Uterus (tissue), 3 donors: ENCODE measurements at regions not wholly inside any gene's neighbourhood (a gene's known extent, or its start where the extent isn't known, plus 50 kb on each side); places are given as distances from the start of the nearest gene placed in this dataset.
A peak's percentile ranks its signal among the peaks of the same experiment; 100 is the strongest.

Source experiments
- DNase-seq, 2 donors: peaks; one replicate each; pipeline ENCODE4 v3.0.0-alpha.2; 2019 to 2020
- H3K27ac ChIP-seq, 2 donors: fragments of 200-600 bp; sonication (generic); 1 replicate in 1 of 2; 2 replicates in 1 of 2; pipeline ENCODE4 v1.5.1; 2016 to 2018
- H3K27me3 ChIP-seq, 2 donors: fragments of 200-600 bp; sonication (generic); one replicate each; pipeline ENCODE4 v1.5.1; 2018 to 2019; ENCODE audit warnings: control low read depth in 1 of 2
- H3K36me3 ChIP-seq, 2 donors: fragments of 200-600 bp; sonication (generic); one replicate each; pipeline ENCODE4 v1.5.1; 2019; ENCODE audit warnings: control low read depth in 1 of 2
- H3K4me1 ChIP-seq, 2 donors: fragments of 200-600 bp; sonication (generic); one replicate each; pipeline ENCODE4 v1.5.1; 2018 to 2019; ENCODE audit warnings: control low read depth in 1 of 2
- H3K4me3 ChIP-seq, 2 donors: fragments of 200-600 bp; sonication (generic); 1 replicate in 1 of 2; 2 replicates in 1 of 2; pipeline ENCODE4 v1.5.1; 2018 to 2019; ENCODE audit warnings: mild to moderate bottlenecking in 1 of 2
- H3K9me3 ChIP-seq, 2 donors: fragments of 200-600 bp; sonication (generic); one replicate each; pipeline ENCODE4 v1.5.1; 2019; ENCODE audit warnings: control low read depth in 1 of 2
- POLR2A ChIP-seq, 2 donors: fragments of 450-650 bp; IDR thresholded peaks; one replicate each; pipeline ENCODE4 v1.6.1; 2016; ENCODE audit warnings: antibody characterized with exemption in 2 of 2, mild to moderate bottlenecking in 1 of 2, moderate library complexity in 1 of 2
- intact Hi-C: fragments of 100-400 bp; cut with DNase I; formaldehyde crosslinking; loops from one replicate; pipeline ENCODE4 v1.15.1; 2023; ENCODE audit warnings: low total_unique reads
- TF ChIP-seq, protein P1 (sequence below), 4 experiments: fragments of 200-600 bp in 2 of 4; fragments of 450-650 bp in 2 of 4; sonication (generic) in 2 of 4; IDR thresholded peaks; one replicate each; pipeline ENCODE4 v1.5.1; 2016 to 2019; ENCODE audit warnings: antibody characterized with exemption in 4 of 4, mild to moderate bottlenecking in 2 of 4, moderate library complexity in 1 of 4
- donor health status: DM: yes; HTN: yes; CAD: no.

DNA sequence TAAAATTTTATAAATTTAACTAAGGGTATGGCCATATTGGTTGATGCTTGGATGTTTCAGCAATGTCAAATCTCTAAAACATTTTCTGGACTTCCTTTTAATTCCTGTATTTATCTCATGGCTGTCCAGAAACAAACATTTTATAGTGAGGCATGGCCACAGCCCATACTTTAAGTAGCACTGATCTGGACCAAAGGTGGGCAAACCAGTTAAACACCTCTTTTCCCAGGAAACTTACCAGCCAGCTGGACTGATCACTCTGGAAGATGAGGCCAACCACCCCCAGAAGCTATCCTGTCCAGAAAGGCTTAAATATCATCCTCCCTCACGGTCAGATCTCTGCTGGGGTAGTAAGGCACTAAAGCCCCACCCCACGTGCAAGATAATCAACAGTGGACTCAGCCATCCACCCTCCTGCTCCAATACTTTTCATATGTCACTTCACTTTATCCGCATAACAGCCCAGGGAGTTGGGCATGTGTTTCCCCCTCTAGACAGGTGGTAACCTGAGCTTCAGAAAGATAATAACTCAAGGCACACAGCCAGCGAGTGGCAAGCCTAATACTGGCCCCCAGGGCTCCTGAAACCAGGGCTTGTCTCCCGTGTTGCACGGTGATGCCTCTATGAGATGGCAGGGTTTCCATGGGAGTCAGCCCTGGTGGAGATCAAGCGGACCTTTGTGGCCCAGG, 120.5 kb upstream of the NGF start:
- no peaks in the 10 kb centered on the region for H3K27me3 ChIP-seq
- no peak for DNase-seq
- no peaks in the 10 kb centered on the region for H3K36me3 ChIP-seq
- no peaks in the 10 kb centered on the region for H3K9me3 ChIP-seq
- H3K4me3 ChIP-seq = no peak overlapping the region
- no peaks in the 10 kb centered on the region for H3K4me1 ChIP-seq
- TF ChIP-seq POLR2A (IDR thresholded peaks at IDR 0.05) = no peak
- TF ChIP-seq, protein P1, sequence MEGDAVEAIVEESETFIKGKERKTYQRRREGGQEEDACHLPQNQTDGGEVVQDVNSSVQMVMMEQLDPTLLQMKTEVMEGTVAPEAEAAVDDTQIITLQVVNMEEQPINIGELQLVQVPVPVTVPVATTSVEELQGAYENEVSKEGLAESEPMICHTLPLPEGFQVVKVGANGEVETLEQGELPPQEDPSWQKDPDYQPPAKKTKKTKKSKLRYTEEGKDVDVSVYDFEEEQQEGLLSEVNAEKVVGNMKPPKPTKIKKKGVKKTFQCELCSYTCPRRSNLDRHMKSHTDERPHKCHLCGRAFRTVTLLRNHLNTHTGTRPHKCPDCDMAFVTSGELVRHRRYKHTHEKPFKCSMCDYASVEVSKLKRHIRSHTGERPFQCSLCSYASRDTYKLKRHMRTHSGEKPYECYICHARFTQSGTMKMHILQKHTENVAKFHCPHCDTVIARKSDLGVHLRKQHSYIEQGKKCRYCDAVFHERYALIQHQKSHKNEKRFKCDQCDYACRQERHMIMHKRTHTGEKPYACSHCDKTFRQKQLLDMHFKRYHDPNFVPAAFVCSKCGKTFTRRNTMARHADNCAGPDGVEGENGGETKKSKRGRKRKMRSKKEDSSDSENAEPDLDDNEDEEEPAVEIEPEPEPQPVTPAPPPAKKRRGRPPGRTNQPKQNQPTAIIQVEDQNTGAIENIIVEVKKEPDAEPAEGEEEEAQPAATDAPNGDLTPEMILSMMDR (IDR thresholded peaks at IDR 0.05) = no peak
- intact Hi-C loops = no loop called here
- H3K27ac ChIP-seq = no peak overlapping the region

DNA sequence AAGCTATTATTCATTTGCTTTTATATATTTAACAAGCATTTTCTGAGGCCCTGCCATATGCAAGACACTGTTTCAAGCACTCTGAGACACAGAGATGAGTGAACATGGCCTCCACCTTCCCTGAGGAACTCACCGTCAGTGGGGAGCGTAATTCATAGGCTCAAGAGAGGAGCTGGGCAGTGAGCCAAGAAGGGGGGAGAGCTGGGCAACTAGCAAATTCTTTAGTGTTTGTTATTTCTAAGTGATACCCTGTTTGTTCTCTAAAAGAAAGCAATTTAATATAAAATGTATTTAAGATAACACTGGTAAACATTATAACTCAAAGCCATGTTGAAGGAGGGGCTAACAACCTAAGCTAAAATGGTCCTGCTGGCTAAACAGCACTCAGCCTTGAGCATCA, 119.2 kb upstream of the NGF start:
- H3K27ac ChIP-seq = no peak overlapping the region
- no peaks in the 10 kb centered on the region for H3K9me3 ChIP-seq
- TF ChIP-seq, protein P1 (IDR thresholded peaks at IDR 0.05) = no peak
- TF ChIP-seq POLR2A (IDR thresholded peaks at IDR 0.05) = no peak
- no peaks in the 10 kb centered on the region for H3K4me1 ChIP-seq
- peak in 1 of 2 donors; percentile 35 for DNase-seq
- no peak overlapping the region for H3K4me3 ChIP-seq
- H3K36me3 ChIP-seq = no peaks in the 10 kb centered on the region
- H3K27me3 ChIP-seq = no peaks in the 10 kb centered on the region
- intact Hi-C loops = no loop called here

DNA sequence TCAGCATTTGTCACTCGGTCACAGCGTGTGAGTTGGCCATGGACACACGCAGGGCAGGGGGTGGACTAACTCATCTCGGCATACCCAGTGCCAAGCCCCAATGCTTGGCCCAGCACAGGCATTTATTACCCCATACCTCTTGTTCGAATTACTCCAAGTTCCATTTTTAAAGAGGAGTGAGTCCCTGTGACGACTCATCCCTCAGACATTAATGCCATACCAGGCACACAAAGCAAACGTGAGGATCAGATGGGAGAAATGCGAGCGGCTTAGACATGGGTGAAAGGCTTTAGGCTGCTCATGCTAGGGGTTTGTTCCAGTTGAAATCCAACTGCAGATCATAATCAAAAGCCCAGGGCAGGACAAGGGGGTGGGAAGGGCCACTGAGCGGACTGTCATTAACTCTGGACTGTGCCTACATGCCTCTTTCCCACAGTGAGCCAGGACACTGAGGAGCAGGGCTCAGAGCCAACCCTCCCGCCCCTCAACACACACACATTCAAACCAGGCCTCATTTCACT, 118.5 kb upstream of the NGF start:
- Histone ChIP-seq H3K4me3 (no peak overlapping the region), H3K9me3 (no peaks in the 10 kb centered on the region), H3K36me3 (no peaks in the 10 kb centered on the region), H3K27me3 (no peaks in the 10 kb centered on the region), H3K4me1 (no peaks in the 10 kb centered on the region), H3K27ac (peak overlapping the region in 1 of 2 donors; percentile 7)
- TF ChIP-seq POLR2A (IDR thresholded peaks at IDR 0.05) = no peak
- TF ChIP-seq, protein P1 (IDR thresholded peaks at IDR 0.05) = no peak
- DNase-seq = no peak
- intact Hi-C loops = no loop called here

DNA sequence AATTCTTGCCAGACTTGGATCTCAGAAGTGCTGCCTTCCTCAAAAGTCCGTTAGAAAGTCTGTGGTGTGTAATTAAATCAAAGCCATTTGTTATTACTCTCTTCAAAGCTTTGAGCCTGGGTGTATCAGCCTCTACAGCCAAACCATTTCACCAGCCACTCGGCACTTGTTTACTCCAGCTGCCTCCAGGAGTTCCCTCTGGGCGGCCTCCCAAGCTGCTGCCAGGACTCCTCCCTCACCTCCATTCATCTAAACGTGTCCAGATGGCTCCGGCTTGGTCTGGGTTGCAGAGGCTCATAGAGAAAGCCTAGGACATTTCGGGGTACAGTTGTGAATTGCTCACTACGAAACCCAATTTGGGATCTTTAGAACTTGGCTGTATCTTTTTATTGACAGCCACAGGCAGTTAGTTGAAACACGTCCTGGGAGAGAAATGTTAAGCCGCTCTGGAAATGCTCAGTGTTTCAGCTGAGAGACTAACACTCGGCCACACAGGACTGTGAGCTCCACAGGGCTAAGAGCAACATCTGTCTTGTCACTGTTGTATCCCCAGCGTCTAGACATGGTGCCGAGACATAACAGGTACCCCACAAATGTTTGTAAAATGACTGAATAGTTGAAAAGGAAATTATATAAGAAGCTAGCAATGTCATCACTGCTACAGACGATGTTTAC, 116.9 kb upstream of the NGF start:
- TF ChIP-seq, protein P1 (IDR thresholded peaks at IDR 0.05) = no peak
- TF ChIP-seq POLR2A (IDR thresholded peaks at IDR 0.05) = no peak
- Histone ChIP-seq H3K9me3 (no peaks in the 10 kb centered on the region), H3K36me3 (no peaks in the 10 kb centered on the region), H3K27ac (no peak overlapping the region), H3K27me3 (no peaks in the 10 kb centered on the region), H3K4me1 (no peaks in the 10 kb centered on the region), H3K4me3 (no peak overlapping the region)
- intact Hi-C loops = no loop called here
- DNase-seq = peak in 1 of 2 donors; percentile 47

DNA sequence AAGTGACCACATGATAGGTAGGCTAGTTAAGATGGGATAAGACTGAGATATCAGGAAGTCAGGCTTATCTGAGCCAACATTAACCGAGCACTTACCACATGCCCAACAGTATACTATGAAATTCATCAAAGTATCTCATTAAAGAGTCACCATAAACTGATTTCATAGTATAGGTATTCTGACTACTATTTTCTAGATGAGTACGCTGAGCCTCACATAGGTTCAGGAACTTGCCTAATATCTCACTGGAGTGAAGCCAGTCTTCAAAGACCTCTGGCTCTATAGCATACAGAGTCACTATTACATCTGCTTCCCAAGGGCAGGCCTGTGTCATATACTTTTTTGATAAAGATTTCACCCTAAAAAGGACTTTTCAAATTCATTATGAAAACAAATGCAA, 115.6 kb upstream of the NGF start:
- no peak for DNase-seq
- no peak overlapping the region for H3K27ac ChIP-seq
- intact Hi-C loops = no loop called here
- no peak for TF ChIP-seq POLR2A (IDR thresholded peaks at IDR 0.05)
- TF ChIP-seq, protein P1 (IDR thresholded peaks at IDR 0.05) = no peak
- H3K4me1 ChIP-seq = no peaks in the 10 kb centered on the region
- no peaks in the 10 kb centered on the region for H3K9me3 ChIP-seq
- no peaks in the 10 kb centered on the region for H3K36me3 ChIP-seq
- no peaks in the 10 kb centered on the region for H3K27me3 ChIP-seq
- no peak overlapping the region for H3K4me3 ChIP-seq
